Keratinocyte (primary cell): ENCODE measurements at regions not wholly inside any gene's neighbourhood (a gene's known extent, or its start where the extent isn't known, plus 50 kb on each side); places are given as distances from the start of the nearest gene placed in this dataset.

Source experiments
- CTCF ChIP-seq, 3 experiments: IDR thresholded peaks in 1 of 3; conservative IDR thresholded peaks in 1 of 3; optimal IDR thresholded peaks in 1 of 3; 2 replicates in 2 of 3; 3 replicates in 1 of 3; pipeline versions ENCODE3 to v1.5.1; 2011; ENCODE audit warnings: low read length in 3 of 3, mild to moderate bottlenecking in 3 of 3, moderate library complexity in 2 of 3, control low read depth in 1 of 3, inconsistent platforms in 1 of 3; ENCODE audit not compliant: insufficient read depth in 2 of 3; ENCODE audit errors: extremely low read depth in 1 of 3
- EZH2 ChIP-seq: IDR thresholded peaks from one replicate; pipeline ENCODE4 v1.6.1; 2012; ENCODE audit warnings: inconsistent platforms, mild to moderate bottlenecking, low read length, moderate library complexity

- TF ChIP-seq CTCF (optimal IDR thresholded peaks at IDR 0.05 in 1 of 3, IDR thresholded peaks at IDR 0.05 in 1 of 3, conservative IDR thresholded peaks at IDR 0.05 in 1 of 3; ENCODE audit: extremely low read depth in 1 of 3, insufficient read depth in 2 of 3, low read length in 3 of 3) (no peak), EZH2 (no peak)
These were observed 631.3 kb downstream of the MED13L start for GRCh38 chr12:115646210-115646609.
